Heart left ventricle (tissue), 16 donors: ENCODE measurements at regions not wholly inside any gene's neighbourhood (a gene's known extent, or its start where the extent isn't known, plus 50 kb on each side); places are given as distances from the start of the nearest gene placed in this dataset.
A peak's percentile ranks its signal among the peaks of the same experiment; 100 is the strongest.

ENCODE experiments used
- ATAC-seq, 4 donors: fragments of 200-7000 bp; cut with Tn5 transposase; one replicate each; pipeline ENCODE4 v1.9.1; 2020 to 2022; ENCODE audit warnings: moderate library complexity in 4 of 4, mild to moderate bottlenecking in 3 of 4, moderate number of reproducible peaks in 1 of 4
- DNase-seq, 5 donors: peaks; one replicate each; pipeline ENCODE4 v3.0.0-alpha.2; 2020
- H3K27ac ChIP-seq, 12 donors: fragments of 200-600 bp; sonication (generic) in 4 of 12; one replicate each; pipeline versions ENCODE4 v1.5.0 to v1.8.0; 2016 to 2022; ENCODE audit warnings: mild to moderate bottlenecking in 2 of 12
- H3K27me3 ChIP-seq, 9 donors: fragments of 200-600 bp; sonication (generic) in 2 of 9; one replicate each; pipeline versions ENCODE4 v1.5.1 to v1.8.0; 2016 to 2022; ENCODE audit warnings: mild to moderate bottlenecking in 3 of 9
- H3K36me3 ChIP-seq, 9 donors: fragments of 200-600 bp; sonication (generic) in 2 of 9; one replicate each; pipeline versions ENCODE4 v1.5.0 to v1.8.0; 2018 to 2022; ENCODE audit warnings: mild to moderate bottlenecking in 2 of 9
- H3K4me1 ChIP-seq, 12 donors: fragments of 200-600 bp; sonication (generic) in 4 of 12; one replicate each; pipeline versions ENCODE4 v1.5.0 to v1.8.0; 2016 to 2022; ENCODE audit warnings: mild to moderate bottlenecking in 3 of 12
- H3K4me3 ChIP-seq, 12 donors: fragments of 200-600 bp; sonication (generic) in 4 of 12; one replicate each; pipeline versions ENCODE4 v1.5.0 to v1.8.0; 2017 to 2022; ENCODE audit warnings: mild to moderate bottlenecking in 9 of 12, moderate library complexity in 4 of 12
- H3K9me3 ChIP-seq, 12 donors: fragments of 200-600 bp; sonication (generic) in 4 of 12; one replicate each; pipeline versions ENCODE4 v1.5.0 to v1.8.0; 2016 to 2022; ENCODE audit warnings: mild to moderate bottlenecking in 1 of 12
- POLR2A ChIP-seq, 2 donors: fragments of 450-650 bp; IDR thresholded peaks; one replicate each; pipeline ENCODE4 v1.6.1; 2017; ENCODE audit warnings: antibody characterized with exemption in 2 of 2, mild to moderate bottlenecking in 2 of 2, moderate library complexity in 2 of 2
- WGBS, 4 donors: extraction: QIAGEN DNeasy Blood & Tissue Kit in 2 of 4; methylation state at CpG; one replicate each; pipeline versions ENCODE4 v1.1.5 to v1.1.7; 2013 to 2018; 5-methylcytosine and 5-hydroxymethylcytosine counted together
- intact Hi-C, 10 donors: fragments of 100-400 bp; cut with DNase I; formaldehyde crosslinking; loops; one replicate each; pipeline versions ENCODE4 v1.11.1 to v1.14.2; 2022
- TF ChIP-seq, protein P1 (sequence below), 12 donors: fragments of 200-600 bp; sonication (generic) in 4 of 12; IDR thresholded peaks; one replicate each; pipeline versions ENCODE4 v1.5.0 to v1.8.0; 2018 to 2022; ENCODE audit warnings: antibody characterized with exemption in 12 of 12, mild to moderate bottlenecking in 5 of 12
- donor health status: ischemic (EF 13 %, LVEDD 7.1; RV severe dilation, severe dysfunction).
- donor health status: healthy with polysubstance abuse.
- donor health status: DM: no; HTN: yes; CAD: no.
- donor health status: DM: no; HTN: no; CAD: no.
- donor health status: ischemic (EF 25% LVEDD 6.9; RV normal size, moderate dysfunction).
- donor health status: ischemic (EF 25% LVEDD 5.7; RV mildly dilated, moderate dysfunction).
- donor health status: healthy.
- donor health status: DM: yes; HTN: yes; CAD: no.
- donor health status: ischemic (EF 35%, LVEDD 5.7; RV mildly dilated, moderate dysfunction).
- donor health status: nonischemic (EF 11% LVEDD 7.7; RV severe dilation, severe dysfunction).
- donor health status: DM: yes; HTN: yes; CAD: no.
- donor health status: PGD.
- donor health status: ischemic (EF 29% LVEDD 5.4; RV normal size, mild dysfunction).
- donor health status: nonischemic (EF 23%, LVEDD 6.1; RV moderate dilation, normal function).

DNA sequence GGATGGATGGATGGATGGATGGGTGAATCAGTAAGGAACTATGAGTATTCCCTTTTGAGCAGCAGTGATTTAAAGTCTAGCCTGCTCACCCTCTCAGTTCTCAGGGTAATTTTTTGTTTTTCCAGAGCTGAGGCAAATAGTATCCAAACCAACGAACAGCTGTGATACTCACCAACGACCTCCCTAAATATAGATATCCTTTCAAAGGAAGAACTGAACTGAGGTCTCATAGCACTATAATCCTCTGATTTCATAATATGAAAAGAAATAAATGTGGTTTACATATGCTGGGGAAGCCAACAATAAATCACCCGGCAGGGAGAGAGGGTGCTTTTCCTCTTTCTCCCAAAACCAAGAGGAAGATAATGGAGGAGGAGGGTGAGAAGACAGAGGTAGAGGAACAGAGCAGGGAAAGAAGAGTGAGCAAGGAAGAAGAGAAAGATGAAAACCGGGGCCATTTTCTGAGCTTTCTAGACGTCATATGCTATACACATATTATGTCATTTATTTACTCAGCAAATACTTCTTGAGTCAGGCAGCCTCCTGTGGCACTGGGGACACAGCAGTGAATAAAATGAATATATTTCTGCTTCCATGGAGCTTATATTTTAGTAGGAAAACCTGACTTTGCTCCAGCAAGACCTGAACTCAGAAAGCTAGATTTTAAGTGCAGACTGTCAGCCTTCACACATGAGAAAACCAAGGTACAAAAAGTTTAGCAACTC, 710.7 kb upstream of the TBX3 start:
- DNase-seq (no peak), ATAC-seq (peak in 1 of 4 donors; percentile 44)
- Histone ChIP-seq H3K36me3 (no peaks in the 10 kb centered on the region), H3K4me1 (no peaks in the 10 kb centered on the region), H3K27me3 (no peaks in the 10 kb centered on the region), H3K9me3 (peaks cover 0 to 28% (median 10%) of the 10 kb centered on the region in 12 donors), H3K4me3 (no peak overlapping the region), H3K27ac (peak overlapping the region in 3 of 12 donors; percentile 13 to 42 (median 15))
- WGBS, 4 donors, result 21 to 43% (median 31%) methylated on average over 5 of the region's 5 CpGs
- intact Hi-C loops, result loop anchor here in 3 of 10 donors (10.0 kb wide), 2 partner anchors 220 to 730 kb away; no protein-coding TSS in a partner anchor
- TF ChIP-seq, protein P1, sequence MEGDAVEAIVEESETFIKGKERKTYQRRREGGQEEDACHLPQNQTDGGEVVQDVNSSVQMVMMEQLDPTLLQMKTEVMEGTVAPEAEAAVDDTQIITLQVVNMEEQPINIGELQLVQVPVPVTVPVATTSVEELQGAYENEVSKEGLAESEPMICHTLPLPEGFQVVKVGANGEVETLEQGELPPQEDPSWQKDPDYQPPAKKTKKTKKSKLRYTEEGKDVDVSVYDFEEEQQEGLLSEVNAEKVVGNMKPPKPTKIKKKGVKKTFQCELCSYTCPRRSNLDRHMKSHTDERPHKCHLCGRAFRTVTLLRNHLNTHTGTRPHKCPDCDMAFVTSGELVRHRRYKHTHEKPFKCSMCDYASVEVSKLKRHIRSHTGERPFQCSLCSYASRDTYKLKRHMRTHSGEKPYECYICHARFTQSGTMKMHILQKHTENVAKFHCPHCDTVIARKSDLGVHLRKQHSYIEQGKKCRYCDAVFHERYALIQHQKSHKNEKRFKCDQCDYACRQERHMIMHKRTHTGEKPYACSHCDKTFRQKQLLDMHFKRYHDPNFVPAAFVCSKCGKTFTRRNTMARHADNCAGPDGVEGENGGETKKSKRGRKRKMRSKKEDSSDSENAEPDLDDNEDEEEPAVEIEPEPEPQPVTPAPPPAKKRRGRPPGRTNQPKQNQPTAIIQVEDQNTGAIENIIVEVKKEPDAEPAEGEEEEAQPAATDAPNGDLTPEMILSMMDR (IDR thresholded peaks at IDR 0.05), result no peak
- TF ChIP-seq POLR2A (IDR thresholded peaks at IDR 0.05), result no peak

DNA sequence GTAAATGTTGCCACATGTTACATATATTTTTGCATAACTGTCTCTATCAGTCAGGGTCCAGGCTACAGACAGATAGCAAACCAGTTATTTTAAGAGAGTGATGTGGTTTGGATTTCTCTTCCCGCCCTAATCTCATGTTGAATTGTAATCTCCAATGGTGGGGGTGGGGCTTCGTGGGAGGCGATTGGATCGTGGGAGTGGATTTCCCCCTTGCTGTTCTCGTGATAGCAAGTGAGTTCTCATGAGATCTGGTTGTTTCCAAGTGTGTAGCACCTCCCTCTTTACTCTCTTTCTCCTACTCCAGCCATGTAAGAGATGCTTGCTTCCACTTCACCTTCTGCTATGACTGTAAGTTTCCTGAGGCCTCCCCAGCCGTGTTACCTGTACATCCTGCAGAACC, 704.2 kb upstream of the TBX3 start:
- DNase-seq (no peak), ATAC-seq (no peak)
- no peaks in the 10 kb centered on the region for H3K36me3 ChIP-seq
- 35 to 43% (median 40%) methylated on average over 6 of the region's 6 CpGs for WGBS, 4 donors
- H3K4me3 ChIP-seq, result no peak overlapping the region
- intact Hi-C loops, result no loop called here
- TF ChIP-seq POLR2A (IDR thresholded peaks at IDR 0.05), result no peak
- TF ChIP-seq, protein P1 (IDR thresholded peaks at IDR 0.05), result no peak
- peaks cover 0 to 6% (median 0%) of the 10 kb centered on the region in 9 donors for H3K27me3 ChIP-seq
- no peaks in the 10 kb centered on the region for H3K4me1 ChIP-seq
- H3K27ac ChIP-seq, result no peak overlapping the region
- peaks cover 0 to 12% (median 0%) of the 10 kb centered on the region in 12 donors for H3K9me3 ChIP-seq

DNA sequence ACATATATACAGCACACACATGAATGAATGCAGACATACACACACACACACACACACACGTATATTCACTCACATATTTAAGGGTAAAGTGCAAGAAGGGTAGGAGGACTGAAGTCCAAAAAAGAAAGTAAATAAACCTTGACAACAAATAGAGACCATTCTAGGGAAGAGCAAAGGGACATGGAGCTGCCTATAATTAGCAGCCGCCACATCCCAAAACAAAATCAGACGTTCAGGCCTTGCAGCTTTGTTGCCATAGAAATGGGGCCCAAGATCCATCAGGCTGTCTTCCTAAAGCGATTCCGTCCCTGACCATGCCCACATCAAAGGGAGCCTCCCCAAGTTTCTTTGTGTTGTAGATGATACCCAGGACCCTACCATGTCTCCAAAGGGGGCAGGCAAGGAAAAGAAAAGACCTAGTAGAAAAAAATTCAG, 703.5 kb upstream of the TBX3 start:
- Histone ChIP-seq H3K4me1 (no peaks in the 10 kb centered on the region), H3K9me3 (peaks cover 0 to 12% (median 0%) of the 10 kb centered on the region in 12 donors), H3K4me3 (no peak overlapping the region), H3K27ac (no peak overlapping the region), H3K27me3 (peaks cover 0 to 10% (median 0%) of the 10 kb centered on the region in 9 donors), H3K36me3 (no peaks in the 10 kb centered on the region)
- intact Hi-C loops, result no loop called here
- WGBS, 4 donors, result 65 to 86% (median 72%) methylated on average over 5 of the region's 5 CpGs
- DNase-seq, result no peak
- no peak for ATAC-seq
- TF ChIP-seq POLR2A (IDR thresholded peaks at IDR 0.05), result no peak
- TF ChIP-seq, protein P1 (IDR thresholded peaks at IDR 0.05), result no peak

DNA sequence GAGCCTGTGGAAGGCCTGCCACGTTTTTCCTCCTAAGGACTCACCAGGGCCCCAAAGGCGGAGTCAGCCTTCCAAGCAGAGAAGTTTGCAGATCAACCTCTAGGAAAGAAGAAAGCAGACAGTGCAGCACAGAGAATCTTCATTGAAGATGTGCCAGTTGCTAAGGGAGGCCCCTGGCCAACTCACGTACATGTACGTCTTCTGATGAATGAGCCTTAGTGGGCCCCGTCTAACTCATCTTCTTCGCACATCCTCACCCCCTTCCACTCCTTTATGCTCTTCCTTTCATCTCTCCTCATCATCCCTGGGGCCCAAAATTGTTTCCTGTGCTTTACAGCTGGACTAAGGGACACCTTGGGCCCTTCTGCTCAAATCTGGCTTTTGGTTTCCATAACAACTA, 703.0 kb upstream of the TBX3 start:
- H3K36me3 ChIP-seq, result no peaks in the 10 kb centered on the region
- DNase-seq (no peak), ATAC-seq (no peak)
- intact Hi-C loops, result no loop called here
- WGBS, 4 donors, result 84 to 88% (median 86%) methylated on average over 6 of the region's 6 CpGs
- no peak overlapping the region for H3K27ac ChIP-seq
- no peak overlapping the region for H3K4me3 ChIP-seq
- no peaks in the 10 kb centered on the region for H3K4me1 ChIP-seq
- H3K27me3 ChIP-seq, result peaks cover 0 to 11% (median 0%) of the 10 kb centered on the region in 9 donors
- peaks cover 0 to 10% (median 0%) of the 10 kb centered on the region in 12 donors for H3K9me3 ChIP-seq
- TF ChIP-seq, protein P1 (IDR thresholded peaks at IDR 0.05), result no peak
- no peak for TF ChIP-seq POLR2A (IDR thresholded peaks at IDR 0.05)
